SK-N-DZ (cell line): ENCODE measurements at regions not wholly inside any gene's neighbourhood (a gene's known extent, or its start where the extent isn't known, plus 50 kb on each side); places are given as distances from the start of the nearest gene placed in this dataset.
"Not testable (repeated sequence)": the region's sequence is repeated elsewhere in the genome, so short reads cannot be mapped to it uniquely, and the experiment has no call there.

Source experiments
- DNase-seq: peaks from one replicate; pipeline ENCODE4 v3.0.0-alpha.2; 2015; ENCODE audit warnings: low spot score

DNA sequence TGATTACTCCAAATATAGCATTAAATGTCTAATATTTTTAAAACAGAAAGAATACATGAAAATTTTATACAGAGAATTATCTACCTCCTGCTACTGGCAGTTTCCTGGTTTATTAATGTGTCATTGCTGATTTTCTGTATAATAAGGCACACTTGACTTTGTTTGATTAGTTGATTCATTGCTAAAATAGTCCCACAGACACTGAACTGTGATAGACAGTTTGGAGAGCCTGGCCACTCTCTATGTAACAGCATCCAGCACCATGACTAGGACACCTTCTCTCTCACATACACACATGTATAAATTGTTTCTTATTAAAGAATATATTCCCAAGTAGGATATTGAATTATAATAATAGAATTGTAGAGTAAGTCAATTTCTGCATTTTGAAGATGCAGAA lies 368.5 kb upstream of the SNX7 start:
- no peak for DNase-seq

DNA sequence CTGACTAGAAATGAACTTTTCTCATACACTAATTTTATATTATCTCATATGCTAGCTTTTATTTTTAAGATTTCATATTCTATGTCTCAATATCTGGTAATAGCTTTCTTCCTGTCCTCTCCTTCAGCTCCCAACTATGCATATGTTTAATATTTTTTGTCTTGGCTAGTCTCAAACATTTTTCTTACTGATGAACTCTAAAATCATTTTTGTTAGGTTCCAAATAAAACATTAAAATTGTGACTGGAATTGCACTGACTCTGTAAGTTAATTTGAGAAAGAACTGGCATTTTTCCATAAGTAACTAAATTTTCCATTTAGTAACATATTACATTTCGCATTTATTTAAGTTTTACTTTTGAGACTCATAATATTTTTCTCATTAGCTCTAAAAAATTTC lies 368.5 kb upstream of the DPYD start:
- DNase-seq = no peak

DNA sequence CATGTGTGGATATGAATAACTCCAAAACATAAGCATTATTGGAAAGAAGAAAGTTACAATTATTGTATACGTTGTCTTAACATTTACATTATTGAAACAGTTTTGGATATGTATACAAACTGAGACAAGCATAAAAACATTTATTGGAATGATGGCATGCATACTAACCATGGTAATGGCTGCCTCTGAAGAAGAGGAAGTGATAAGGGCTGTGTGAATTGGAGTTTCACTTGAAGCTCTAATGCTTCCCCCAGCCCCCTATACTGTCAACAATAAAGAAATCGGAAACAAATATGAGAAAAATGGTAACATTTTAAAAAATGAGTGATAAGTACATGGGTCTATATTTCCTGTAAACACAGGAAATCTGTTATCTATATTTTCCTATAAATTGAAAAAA lies 367.7 kb upstream of the DPYD start:
- DNase-seq = no peak

DNA sequence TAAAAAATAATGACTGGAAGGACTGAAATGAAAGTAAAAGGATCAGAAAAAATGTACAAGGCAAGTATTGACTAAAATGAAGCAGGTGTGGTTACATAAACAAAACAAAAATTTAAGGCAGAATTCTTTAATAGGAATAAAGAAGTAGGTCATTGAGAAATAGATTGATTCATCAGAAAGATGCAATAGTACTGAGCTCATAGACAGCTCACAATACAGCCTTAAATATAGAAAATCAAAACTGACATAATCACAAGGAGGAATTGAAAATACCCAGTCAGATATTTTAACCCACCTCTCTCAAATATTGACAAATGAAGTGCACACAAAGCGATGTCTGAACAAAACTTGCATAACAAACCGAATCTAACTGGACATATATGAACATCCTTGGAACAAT lies 366.8 kb upstream of the DPYD start:
- no peak for DNase-seq

DNA sequence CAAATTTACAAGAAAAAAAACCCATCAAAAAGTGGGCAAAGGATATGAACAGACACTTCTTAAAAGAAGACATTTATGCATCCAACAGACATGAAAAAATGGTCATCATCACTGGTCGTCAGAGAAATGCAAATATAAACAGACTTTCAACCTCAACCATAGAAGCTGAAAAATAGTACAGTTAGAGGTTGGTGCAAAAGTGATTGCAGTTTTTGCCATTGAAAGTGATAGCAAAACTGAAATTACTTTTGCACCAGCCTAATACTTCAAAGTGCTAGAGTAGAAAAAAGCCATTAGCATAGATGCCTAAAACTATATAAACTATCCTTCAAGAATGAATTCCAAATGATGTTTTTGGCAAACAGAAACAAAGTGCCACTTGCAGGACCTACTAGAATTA lies 365.8 kb upstream of the DPYD start:
- no peak for DNase-seq

DNA sequence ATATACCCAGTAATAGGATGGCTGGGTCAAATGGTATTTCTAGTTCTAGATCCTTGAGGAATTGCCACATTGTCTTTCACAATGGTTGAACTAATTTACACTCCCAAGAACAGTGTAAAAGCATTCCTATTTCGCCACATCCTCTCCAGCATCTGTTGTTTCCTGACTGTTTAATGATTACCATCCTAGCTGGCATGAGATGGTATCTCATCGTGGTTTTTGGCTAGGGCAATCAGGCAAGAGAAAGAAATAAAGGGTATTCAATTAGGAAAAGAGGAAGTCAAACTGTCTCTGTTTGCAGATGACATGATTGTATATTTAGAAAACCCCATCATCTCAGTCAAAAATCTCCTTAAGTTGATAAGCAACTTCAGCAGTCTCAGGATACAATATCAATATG lies 364.5 kb upstream of the DPYD start:
- not testable (repeated sequence) for DNase-seq

DNA sequence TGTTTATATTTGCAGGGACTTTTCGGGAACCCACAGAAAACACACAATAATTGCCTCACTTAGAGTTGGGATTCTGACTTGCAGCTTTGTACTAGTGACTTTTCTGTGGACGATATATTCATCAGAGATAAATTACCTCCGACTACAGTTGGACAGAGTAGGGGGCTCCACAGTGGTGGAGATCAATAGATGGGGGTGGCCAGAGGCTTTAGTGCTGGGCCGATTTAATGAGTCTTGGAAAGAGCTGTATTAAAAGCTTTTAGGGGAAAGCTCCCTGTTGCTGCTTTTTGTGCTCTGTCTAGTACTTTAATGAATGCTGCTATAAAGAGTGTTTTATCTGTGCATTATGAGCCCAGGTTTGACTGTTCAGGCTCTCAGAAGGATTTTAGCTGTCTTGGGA lies 359.2 kb upstream of the DPYD start:
- DNase-seq = no peak

DNA sequence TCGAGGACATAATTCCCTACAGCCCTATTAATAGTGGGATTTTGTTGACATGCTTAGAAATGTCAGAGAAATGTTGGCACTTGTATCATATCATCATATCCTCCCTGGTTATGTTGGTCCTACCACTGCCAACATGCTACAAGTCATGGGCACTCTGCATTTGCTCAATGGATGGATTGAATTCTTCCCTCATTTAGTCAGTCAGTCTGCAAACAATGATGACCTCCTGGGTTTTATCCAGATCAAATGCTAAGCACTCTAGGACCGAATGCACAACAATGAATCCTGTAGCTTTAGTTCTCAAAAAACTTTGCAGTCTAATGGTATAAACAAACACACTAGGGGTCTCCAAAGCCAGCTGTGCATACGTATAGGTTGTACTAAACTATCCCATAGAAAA lies 357.2 kb upstream of the DPYD start:
- no peak for DNase-seq

DNA sequence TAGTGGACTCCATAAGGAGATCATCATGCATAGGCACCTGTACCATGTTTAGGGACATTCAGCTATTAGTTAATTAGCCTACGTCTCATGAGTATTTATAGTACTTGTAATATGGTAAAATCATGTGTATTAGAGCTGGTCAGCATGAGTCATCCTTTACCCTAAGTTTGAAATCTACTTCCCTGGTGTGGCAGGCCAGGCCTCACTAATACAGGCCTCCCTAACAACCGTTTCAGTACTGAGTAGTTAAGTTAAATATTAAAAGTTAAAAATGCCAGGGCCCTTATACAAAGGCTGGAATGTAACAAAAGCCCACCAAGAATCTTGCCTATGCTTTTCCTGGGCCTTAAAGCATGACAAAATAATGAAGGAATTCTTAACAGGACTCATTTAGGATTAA lies 356.3 kb upstream of the DPYD start:
- no peak for DNase-seq

DNA sequence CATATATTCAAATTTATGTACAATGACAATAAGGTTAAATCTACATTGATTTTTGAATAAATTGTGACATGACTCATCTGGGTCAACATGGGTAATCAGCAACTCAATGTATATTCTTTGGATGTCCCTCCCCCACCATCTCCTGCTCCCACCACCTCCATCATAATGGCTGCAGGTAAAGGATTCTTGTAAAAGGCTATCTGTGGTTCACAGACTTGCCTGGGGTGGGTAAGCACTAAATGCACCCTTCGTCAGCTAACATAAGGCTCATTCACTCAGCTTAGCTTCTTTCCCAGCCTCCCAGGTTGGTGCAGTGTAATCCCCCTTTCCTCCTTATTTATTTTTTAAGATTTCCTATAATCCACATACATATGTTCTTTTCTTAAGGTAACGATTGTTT lies 355.7 kb upstream of the DPYD start:
- no peak for DNase-seq

DNA sequence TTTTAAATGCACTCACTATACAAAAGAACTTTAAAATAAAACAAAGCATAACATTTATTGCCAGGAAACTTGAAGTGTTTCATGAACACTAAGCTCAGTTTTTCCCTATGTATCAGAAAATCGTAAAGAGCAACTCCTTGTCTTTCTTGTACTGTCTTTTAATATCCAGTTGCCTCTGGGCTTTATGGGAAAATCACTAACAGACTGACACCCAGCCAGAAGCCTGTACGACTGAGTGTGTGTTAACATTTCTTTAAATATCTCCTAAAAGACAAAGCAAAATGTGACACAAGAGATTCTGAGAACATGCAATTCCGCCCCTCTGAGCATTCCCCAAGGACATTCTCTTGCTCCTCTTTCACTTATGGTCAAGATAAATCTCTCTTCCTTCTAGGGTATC lies 347.5 kb upstream of the DPYD start:
- no peak for DNase-seq

DNA sequence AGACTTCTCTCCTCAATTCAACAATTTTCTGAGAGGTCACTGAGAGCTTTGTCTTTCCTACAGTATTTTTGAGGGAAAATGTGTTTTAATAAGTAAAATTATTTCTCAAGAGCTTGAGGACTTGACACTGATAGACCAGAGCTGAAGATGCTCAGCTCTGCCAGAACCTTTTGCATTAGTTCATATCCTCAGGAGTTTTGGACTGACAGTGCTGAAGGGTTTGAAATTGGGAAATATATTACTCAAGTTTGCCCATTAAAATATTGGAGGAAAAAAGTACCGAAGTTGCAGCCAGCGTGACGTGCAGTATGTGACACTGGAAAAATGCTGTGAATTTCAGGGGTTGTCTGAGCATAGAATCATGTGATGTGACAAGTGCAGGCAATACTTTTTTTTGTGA lies 346.6 kb upstream of the DPYD start:
- no peak for DNase-seq

DNA sequence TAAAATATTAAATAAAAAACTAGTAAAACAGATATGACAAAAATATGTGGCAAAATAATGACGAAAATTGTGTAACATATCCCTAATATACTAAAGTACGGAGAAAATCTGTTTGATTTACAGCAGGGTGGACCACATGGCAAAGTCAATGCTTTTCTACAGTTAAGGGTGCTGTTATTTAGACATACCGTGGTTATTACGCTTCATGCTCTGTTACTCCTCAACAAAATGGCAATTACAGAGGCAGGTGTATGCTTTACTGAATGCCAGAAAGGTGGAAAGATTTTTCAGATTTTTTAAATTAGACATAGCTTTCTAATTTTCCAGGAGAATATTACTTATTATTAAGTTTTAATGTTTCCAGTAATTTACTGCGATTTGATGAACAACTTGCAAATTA lies 343.9 kb upstream of the DPYD start:
- no peak for DNase-seq

DNA sequence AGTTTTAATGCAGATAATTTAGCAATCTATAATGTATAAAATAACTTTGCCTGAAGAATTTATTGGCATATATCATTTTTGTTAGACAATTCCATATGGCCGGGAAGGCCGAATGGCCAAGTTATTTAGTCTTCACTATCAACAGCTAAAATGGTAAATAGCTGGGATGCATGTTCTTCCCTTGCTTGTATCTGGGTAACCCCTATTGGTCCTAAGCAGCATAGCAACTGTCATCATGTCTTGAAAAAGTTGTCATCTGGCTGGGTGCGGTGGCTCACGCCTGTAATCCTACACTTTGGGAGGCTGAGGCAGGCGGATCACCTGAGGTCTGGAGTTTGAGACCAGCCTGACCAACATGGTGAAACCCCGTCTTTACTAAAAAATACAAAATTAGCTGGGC lies 340.0 kb upstream of the DPYD start:
- DNase-seq = no peak

DNA sequence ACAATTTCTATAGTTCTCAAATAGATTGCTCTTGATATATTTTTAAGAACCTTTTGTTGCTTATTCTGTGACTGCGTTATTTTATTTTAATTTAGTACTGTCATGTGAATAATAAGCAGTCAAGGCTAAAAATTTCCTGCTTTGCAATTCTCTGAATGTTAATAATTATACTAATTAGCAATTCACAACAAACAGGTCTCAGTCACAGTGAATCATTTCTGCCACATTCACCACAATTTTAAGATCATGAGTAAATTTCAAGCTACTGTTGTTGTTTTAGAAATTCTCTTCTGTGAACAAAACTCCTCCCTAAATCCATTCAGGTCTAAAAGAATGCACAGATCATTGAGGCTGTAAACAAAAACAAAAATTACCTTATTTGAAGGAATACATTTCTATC lies 339.6 kb upstream of the DPYD start:
- DNase-seq = no peak

DNA sequence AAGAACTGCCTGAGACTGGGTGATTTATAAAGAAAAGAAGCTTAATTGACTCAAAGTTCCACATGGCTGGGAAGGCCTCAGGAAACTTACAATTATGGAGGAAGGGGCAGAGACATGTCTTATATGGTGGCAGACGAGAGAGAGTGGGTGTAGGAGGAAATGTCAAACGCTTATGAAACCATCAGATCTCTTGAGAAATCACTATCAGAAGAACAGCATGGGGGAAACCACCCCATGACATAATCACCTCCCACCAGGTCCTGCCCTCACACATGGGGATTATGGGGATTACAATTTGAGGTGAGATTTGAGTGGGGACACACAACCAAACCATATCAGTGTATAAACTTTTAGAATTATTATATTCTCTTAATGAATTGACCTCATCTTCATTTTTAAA lies 335.9 kb upstream of the DPYD start:
- DNase-seq = no peak

DNA sequence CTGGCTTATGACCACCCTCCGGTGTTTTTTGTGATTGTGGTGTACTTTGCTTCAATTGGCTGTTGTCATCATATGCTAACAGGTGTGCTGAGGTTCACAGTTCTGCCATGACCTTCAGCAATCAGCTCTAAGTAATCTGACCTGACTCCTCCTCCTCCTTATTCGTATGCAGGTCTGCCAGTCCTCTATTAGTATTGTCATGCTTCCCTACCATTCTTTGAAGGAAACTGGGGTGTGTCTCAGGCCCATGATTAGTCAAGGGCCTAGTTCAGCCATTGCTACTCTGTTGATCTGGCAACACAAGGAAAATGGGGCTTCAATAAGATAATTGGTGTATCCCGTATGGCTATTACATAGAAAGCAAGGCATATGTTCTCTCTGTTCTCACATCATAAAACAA lies 332.3 kb upstream of the DPYD start:
- no peak for DNase-seq

DNA sequence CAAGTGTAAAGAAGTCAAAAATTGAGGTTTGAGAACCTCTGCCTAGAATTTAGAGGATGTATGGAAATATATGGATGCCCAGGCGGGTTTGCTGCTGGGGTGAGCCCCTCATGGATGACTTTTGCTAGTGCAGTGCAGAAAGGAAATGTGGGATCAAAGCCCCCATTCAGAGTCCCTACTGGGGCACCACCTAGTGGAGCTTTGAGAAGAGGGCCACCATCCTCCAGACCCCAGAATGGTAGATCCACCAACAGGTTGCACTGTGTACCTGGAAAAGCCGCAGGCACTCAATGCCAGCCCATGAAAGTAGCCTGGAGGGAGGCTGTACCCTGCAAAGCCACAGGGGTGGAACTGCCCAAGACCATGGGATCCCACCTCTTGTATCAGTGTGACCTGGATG lies 330.7 kb upstream of the DPYD start:
- no peak for DNase-seq

DNA sequence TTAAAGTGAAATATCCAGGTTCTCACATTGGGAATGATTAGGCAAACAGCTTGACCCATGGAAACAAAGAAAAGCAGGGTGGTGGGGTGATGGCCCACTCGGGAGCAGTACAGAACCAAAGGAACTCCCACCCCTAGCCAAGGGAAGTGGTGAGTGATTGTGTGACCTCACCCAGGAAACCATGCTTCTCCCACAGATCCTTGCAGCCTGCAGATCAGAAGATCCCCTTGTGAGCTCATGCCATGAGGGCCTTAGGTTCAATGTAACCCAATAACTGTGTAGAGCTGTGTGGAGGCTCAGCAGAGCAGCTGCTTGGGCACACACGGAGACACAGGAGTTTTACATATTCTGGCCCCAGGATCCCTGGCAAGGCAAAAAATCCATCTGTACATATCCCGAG lies 311.8 kb upstream of the DPYD start:
- DNase-seq = no peak

DNA sequence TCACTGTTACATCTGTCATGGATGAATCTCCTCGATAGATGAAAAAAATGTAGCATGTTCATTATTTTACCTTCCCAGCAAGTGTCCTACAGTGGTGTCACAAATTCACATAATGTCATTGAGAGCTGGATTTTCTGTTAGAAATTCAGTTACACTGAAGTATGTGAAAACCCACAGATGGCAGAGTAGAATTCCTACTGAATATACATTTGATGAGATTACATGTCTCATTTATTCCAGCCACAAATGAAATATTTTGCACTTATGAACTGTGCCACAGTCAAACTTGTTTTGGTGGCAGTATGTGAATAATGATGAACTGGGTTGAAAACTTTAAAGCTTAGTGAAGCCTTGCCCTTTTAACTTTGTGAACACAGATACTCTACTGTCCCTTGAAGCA lies 301.9 kb upstream of the DPYD start:
- no peak for DNase-seq

DNA sequence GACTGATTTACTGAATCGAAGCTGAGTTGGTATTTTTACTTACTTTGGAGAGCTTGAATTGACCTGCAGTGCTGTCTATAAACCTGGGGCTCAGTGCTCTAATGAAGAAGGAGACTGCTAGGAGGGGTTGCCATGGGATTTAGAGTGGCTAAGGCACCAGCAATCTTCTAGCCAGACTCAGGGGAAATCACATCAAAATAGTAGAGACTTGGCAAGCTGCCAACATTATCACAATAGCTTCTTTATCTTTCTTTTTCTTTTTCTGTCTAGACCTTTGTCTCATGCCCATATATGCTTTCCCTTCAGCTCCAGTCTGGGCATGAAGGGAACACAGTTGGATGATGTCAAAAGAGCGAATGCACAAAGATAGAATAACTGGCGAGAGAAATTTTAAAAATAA lies 301.1 kb upstream of the DPYD start:
- peak; percentile 40 for DNase-seq

DNA sequence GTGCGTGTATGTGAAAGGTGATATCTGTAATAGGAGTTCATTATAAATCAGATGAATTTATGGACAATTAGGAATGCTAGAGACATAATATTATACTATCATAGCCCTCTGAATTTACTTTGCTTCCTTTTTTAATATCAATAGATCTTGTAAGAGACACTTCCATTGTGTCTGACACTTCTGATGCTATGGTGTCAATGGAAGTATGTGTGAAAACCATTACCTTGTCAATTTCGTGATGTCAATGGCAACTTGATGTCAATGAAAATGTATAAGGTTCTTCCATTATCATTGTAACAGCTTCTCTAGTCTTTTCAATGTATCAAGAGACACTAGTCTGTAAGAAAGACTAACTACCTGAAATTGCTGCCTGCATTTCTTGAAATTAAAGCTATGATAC lies 296.8 kb upstream of the DPYD start:
- no peak for DNase-seq

DNA sequence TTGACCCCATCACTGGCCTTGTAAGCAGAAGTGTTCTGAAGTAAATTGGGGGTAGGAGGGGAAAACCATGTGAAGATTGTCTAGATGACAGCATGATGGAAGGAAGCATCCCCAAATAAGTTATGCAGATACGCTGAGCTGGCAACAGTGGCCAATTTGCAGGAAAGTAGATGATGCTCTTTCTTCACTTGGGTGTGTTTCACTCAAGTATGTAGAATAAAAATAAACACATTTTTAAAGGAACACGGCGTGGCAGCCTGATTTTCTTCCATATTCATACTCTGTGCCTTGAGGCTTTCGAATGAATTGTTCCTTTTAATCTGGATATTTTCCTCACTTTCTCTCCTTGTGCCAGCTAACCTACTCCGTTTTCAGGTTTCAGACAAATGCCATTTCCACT lies 295.5 kb upstream of the DPYD start:
- no peak for DNase-seq

DNA sequence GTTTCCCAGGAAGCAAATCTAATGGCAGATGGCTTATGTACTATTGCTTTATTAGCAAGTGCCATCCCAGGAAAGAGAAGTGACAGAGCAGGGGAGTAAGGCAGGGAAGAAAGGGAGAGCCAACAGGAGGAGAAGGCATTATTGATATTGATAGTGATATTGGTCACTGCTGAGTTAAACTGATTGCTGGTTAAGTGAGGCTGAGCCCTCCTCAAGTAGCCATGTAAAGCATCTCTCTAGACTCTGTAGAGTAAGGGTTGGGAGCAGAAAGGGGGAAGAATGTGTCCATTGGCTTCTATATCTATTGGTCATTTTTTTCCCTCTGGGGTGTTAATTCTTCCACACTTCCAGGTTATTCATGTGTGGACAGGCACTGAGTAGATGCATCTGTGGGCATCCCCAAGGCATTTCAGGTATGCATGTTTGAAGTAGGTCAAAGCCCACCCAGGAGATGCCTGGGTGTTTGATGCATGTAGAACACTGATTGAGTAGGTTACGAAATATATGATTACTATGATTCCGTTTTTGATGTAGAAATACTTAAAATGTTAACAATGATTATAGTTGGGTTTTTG lies 290.5 kb upstream of the DPYD start:
- no peak for DNase-seq

DNA sequence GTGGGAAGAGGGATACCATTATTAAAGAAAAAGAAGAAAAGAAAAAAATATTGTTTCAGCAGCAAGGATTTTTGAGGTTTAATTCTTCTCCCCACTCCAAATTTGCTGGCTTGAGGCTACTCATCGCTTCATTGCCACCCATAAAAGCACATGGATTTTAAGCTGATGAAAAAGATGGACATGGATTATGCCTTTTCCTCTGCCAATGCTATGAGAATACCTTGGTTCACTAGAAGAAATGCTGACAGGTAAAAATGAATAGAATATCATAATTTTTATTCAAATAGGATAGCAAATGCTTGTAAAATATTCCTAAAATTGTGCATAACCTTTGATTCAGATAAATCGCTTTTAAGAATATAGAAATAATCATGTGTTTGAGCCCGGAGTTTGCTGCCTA lies 289.7 kb upstream of the DPYD start:
- DNase-seq = no peak
